PFSK-1 (cell line): ENCODE measurements at regions not wholly inside any gene's neighbourhood (a gene's known extent, or its start where the extent isn't known, plus 50 kb on each side); places are given as distances from the start of the nearest gene placed in this dataset.

Experiments used
- FOXP2 ChIP-seq: optimal IDR thresholded peaks from 2 replicates; pipeline ENCODE3; 2011; ENCODE audit warnings: borderline replicate concordance, control low read depth, inconsistent platforms; ENCODE audit not compliant: insufficient read depth; ENCODE audit errors: extremely low read length, extremely low read depth
- POLR2AphosphoS5 ChIP-seq: IDR thresholded peaks from 2 replicates; pipeline ENCODE4 v1.6.1; 2012; ENCODE audit warnings: low read depth, mild to moderate bottlenecking, control low read depth, low read length, moderate library complexity
- REST ChIP-seq, 2 experiments: IDR thresholded peaks; 2 replicates each; pipeline versions ENCODE4 v1.6.1 to v1.8.0; 2011 to 2012; ENCODE audit warnings: low read depth in 2 of 2, low read length in 2 of 2, control low read depth in 1 of 2, inconsistent platforms in 1 of 2, mild to moderate bottlenecking in 1 of 2, moderate library complexity in 1 of 2; ENCODE audit not compliant: insufficient read depth in 1 of 2
- SIN3A ChIP-seq: IDR thresholded peaks from 2 replicates; pipeline ENCODE4 v1.6.1; 2012; ENCODE audit warnings: mild to moderate bottlenecking, low read length, moderate library complexity, borderline replicate concordance; ENCODE audit not compliant: insufficient read depth
- TAF1 ChIP-seq: IDR thresholded peaks from 2 replicates; pipeline ENCODE4 v1.6.1; 2012; ENCODE audit warnings: low read length, control low read depth, borderline replicate concordance; ENCODE audit not compliant: insufficient read depth

- TF ChIP-seq TAF1 (no peak), SIN3A (no peak), REST (IDR thresholded peaks at IDR 0.05; ENCODE audit: insufficient read depth in 1 of 2, low read depth in 2 of 2, low read length in 2 of 2) (no peak), POLR2AphosphoS5 (no peak), FOXP2 (no peak)
Measured at GRCh38 chr1:112239683-112240330, 156.2 kb upstream of the CTTNBP2NL start.

GRCh38 chr1:112242470-112242869 lies 153.5 kb upstream of the CTTNBP2NL start:
- TF ChIP-seq SIN3A (no peak), FOXP2 (no peak), POLR2AphosphoS5 (no peak), REST (IDR thresholded peaks at IDR 0.05; ENCODE audit: insufficient read depth in 1 of 2, low read depth in 2 of 2, low read length in 2 of 2) (no peak), TAF1 (no peak)

- TF ChIP-seq TAF1: no peak
- TF ChIP-seq FOXP2: no peak
- no peak for TF ChIP-seq REST (IDR thresholded peaks at IDR 0.05; ENCODE audit: insufficient read depth in 1 of 2, low read depth in 2 of 2, low read length in 2 of 2)
- no peak for TF ChIP-seq POLR2AphosphoS5
- TF ChIP-seq SIN3A: no peak
Measured at GRCh38 chr1:112244131-112244530, 151.9 kb upstream of the CTTNBP2NL start.

DNA sequence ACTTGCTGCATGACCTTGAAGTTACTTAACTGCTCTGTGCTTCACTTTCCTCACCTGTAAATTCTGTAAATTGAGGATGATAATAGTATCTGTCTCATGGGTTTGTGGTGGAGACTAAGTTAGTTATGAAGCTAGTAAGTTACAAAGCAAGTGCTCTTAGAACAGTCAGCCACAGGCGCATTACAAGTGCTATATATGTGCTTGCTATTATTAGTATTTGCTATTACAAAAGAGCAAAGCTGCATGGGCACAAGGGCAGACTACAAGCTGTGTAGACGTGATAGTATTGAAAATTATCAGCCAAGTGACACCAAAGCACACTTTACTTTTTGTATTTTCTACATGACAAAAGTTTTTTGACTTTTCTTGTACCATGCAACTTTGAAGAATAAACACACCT lies 150.9 kb upstream of the CTTNBP2NL start:
- TF ChIP-seq REST (IDR thresholded peaks at IDR 0.05; ENCODE audit: insufficient read depth in 1 of 2, low read depth in 2 of 2, low read length in 2 of 2) (no peak), FOXP2 (no peak), TAF1 (no peak), POLR2AphosphoS5 (no peak), SIN3A (no peak)
